Stimulated activated CD4-positive, alpha-beta T cell treated with anti-CD3 and anti-CD28 coated beads, Interleukin-12 subunit alpha, Interleukin-12 subunit beta, amount 100 ng/mL, for 4 hours (primary cell): ENCODE measurements at regions not wholly inside any gene's neighbourhood (a gene's known extent, or its start where the extent isn't known, plus 50 kb on each side); places are given as distances from the start of the nearest gene placed in this dataset.
"Not testable (repeated sequence)": the region's sequence is repeated elsewhere in the genome, so short reads cannot be mapped to it uniquely, and the experiment has no call there.

ENCODE experiments used
- DNase-seq: peaks from one replicate; pipeline ENCODE4 v3.0.0-alpha.2; 2020

DNA sequence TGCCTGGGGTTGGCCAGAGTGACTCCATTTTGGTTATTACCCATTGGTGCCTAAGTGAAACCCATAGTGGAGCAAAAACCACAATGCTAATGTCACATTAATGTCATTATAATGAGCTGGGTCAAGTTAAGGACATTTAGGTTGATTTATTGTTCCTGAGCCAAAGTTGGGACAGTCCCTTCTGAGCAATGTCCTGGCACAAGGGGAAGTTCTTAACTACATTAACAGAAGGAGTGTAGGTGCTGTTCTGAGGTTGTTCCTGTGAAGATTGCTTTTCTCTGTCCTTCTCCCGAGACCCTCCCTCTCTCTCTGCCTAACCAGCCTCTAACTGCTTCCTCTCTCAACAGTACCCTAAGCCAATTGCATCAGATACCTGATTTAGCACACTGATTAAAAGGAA is 1956.8 kb upstream of the PCDH10 start:
- DNase-seq, result no peak

GRCh38 chr4:131207589-131207988 is 1941.5 kb upstream of the PCDH10 start:
- no peak for DNase-seq

DNA sequence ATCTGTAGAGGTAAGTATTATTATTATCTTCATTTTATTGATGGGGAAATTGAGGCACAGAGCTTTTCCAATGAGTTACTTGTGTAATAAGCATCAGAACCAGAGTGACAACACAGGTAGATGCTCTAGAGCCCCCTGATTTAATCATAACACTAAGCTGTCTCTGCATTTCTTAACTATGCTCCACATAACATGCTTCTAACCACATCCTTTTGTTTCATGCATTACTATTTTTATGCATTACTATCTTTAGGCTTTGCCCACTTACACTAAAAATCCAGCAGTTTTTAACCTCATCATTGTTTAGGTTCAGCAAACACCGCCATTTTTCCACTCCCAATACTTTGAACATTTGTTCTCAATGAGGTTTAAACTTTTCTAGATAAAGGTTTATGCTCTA is 1900.8 kb upstream of the PCDH10 start:
- DNase-seq, result no peak

DNA sequence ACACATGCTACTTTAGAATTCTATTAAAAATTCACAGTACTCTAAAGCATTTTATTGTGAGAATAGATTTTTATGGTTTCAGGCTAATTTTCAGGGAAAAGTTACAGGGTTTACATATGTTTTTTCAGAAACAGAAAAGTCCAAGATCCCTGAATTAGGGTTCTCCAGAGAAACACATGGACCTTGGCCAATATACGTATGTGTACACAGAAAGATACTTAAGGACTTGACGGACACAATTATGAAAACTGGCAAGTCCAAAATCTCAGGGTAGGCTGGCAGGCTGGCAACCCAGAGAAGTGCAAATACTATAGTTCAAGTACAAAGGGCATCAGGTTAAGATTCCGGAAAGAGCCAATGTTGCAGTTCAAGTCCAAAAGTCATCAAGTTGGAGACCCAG is 1897.8 kb upstream of the PCDH10 start:
- DNase-seq, result no peak

- no peak for DNase-seq
These were observed 1891.9 kb upstream of the PCDH10 start for GRCh38 chr4:131257241-131257640.

DNA sequence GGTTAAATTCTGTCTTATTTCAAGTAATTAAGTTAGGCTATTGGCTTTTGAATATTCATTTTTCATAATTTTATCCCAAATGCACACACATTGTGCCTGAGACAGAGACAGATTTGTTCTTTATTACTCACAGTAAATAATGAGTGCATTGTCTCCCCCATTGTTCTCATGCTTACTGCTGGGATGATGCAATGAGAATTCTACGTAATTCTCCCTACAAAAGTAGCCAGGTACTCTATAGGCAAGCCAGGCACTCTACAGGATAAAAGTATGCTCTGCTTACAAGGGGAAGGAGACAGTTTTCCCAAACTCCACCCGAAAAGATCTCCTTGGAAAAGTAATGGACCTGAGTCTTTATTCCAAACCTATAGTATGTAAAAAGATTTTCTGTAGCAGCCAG is 1890.7 kb upstream of the PCDH10 start:
- no peak for DNase-seq

DNA sequence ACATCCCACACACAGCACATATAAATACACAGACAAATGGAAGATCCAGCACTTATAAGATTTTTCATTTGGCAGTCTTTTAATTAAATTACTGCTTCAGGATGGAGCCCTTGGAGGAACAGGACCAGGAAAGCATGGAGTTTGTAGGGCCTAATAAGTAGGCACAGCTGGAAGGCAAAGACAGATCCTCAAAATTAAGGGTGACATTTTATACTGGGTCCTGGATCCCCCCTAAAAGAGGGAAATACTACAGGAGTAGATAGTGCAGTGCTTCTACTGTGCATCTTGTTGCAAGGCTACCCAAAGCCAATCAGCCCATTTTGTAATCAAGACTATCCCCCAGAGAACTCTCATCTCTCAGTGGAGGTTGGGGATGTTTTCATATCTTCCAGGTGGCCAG is 1860.7 kb upstream of the PCDH10 start:
- DNase-seq, result no peak

DNA sequence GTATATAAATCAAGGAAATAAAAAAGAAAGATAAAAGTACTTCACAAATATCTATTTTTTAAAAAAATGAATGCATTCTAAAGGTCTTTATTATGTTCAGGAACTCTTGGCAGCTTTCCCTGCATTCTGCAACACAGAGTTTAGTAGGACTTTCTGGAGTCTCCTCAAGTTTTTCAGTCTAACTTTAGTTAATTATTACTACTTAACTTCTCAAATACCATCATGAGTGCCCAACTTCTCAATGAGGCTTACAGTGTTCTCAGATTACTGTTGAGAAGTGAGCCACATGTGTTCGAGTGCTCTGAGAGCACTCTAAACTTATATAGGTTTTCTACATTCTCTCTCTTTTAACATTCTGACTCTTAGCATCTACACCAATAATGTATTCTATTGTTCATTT is 1852.9 kb upstream of the PCDH10 start:
- DNase-seq, result no peak

DNA sequence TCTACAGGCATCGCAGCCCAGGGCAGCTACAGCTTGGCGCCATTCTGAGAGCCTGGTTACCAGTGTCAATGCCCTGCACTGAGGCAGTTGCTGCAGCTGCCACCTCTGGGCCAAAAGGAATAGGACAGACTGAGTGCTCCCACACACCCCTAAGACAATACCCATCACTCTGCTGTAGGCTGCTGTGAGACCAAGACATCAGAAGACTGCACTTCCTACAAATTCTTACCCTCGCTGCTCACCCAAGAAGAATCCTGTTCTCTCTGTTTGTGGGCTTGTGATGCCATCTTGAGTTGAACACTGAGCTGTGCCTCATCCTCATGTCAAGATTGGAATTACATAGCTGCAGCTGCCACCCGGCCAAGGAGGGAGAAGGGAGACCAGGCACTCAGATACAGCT is 1847.0 kb upstream of the PCDH10 start:
- DNase-seq, result no peak

GRCh38 chr4:131304686-131305085 is 1844.4 kb upstream of the PCDH10 start:
- no peak for DNase-seq

DNA sequence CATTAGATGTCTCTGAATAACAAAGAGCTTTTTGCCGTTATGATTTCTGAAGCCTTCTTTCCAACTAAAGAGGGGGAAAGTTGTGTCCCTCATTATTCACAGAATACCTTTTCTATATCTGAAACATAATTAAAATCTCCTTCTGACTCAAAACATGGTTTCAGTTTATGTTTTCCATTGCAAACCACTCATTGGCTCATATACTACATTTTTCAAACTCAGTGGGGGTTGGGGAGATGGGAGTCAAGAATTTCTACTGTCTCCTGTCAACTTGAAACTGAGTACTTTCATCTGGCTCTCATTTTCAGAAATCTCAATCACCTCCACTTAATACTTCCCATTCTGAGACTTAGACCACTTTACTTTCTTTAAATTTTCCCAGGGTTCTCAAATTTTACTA is 1839.5 kb upstream of the PCDH10 start:
- no peak for DNase-seq

DNA sequence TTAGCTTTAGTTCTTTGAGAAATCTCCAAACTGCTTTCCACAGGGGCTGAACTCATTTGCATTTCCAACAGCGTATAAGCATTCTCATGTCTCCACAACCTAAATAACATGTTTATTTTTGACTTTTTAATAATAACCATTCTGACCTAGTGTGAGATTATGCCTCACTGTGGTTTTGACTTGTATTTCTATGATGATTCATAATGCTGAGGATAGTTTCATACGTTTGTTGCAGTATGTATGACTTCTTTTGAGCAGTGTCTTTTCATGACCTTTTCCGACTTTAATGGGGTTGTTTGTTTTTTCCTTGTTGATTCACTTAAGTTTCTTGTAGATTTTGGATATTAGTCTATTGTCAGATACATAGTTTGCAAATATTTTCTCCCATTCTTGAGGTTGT is 1833.0 kb upstream of the PCDH10 start:
- no peak for DNase-seq

- no peak for DNase-seq
These were observed 1811.2 kb upstream of the PCDH10 start for GRCh38 chr4:131337936-131338335.

- no peak for DNase-seq
These were observed 1810.0 kb upstream of the PCDH10 start for GRCh38 chr4:131339137-131339536.

GRCh38 chr4:131344761-131345160 is 1804.3 kb upstream of the PCDH10 start:
- no peak for DNase-seq

GRCh38 chr4:131347816-131348215 is 1801.3 kb upstream of the PCDH10 start:
- no peak for DNase-seq

- no peak for DNase-seq
These were observed 1800.8 kb upstream of the PCDH10 start for GRCh38 chr4:131348263-131348662.

- DNase-seq, result not testable (repeated sequence)
These were observed 1796.7 kb upstream of the PCDH10 start for GRCh38 chr4:131352371-131352770.

DNA sequence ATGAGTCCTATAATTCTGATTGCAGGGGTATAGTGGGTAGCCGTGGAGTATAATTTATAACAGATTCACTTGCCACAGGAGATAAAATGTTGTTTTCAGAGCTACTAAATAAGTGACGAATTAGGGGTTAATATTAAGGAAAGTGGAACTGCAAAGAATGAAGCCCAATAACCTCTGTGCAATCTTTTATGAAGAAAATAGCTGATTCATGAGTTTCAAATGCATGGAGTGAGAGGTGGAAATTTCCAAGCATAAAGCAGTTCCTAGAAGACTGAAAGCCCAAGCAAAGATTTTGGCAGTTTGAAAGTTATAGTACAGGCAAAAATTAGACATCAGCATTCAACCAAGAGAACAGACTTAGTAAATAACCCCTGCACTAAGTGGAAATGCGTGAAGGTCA is 1782.4 kb upstream of the PCDH10 start:
- DNase-seq, result no peak

GRCh38 chr4:131367441-131367840 is 1781.7 kb upstream of the PCDH10 start:
- DNase-seq, result no peak

DNA sequence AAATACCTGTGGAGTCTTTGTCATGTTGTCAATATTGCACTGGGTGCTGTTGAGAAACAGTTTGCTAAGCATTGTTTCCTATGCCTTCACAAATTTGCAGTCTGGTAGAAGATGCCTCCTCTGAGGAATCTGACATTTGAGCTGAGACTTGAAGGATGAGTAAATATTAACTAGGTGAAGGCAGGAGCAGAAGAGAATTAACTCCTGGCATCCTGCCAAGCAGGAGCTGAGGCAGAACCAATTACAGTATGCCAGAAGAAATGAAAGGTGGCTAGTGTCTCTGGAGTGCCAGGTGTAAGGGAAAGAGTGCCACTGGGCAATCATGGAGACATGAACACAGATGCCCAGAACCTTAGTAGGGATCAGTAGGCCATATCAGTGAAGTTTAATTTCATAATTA is 1778.2 kb upstream of the PCDH10 start:
- no peak for DNase-seq

- DNase-seq, result no peak
These were observed 1768.0 kb upstream of the PCDH10 start for GRCh38 chr4:131381055-131381454.

DNA sequence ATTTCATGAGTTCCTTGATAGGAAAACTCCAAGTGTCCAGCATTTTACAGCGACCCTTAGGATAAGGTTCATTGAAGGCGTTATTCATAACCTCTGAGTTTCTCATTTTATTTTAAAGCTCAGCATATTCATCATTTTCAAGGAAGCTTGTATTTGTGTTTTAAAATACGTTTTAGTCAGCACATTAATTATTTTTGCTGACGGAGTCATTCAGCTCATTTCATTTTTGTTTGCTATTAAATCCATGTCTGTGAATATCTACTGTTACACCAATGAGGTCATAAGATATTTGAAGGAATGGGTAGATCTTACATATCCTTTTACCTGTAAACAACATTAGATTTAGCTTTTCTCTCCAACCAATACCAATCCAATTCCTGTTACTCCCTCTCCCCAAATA is 1766.3 kb upstream of the PCDH10 start:
- no peak for DNase-seq

- no peak for DNase-seq
These were observed 1760.8 kb upstream of the PCDH10 start for GRCh38 chr4:131388277-131388676.

DNA sequence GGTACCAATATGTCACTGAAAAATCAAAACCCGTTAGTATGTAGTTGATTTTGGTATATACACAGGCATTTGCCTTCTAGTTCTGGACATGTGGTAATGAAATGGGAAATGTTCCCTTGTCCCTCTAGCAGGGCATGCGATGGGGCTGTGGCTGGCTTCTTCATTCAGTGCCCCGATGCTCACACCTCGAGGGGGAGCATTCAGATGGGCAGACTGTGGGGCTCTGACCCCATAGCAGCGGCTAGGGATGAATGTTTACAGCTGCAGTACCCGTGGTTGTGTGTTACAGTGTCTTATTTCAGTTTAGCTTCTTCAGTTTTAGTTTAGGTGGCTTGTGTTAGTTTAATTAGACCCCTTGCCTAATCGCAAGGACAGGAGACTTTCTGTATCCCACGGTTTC is 1741.0 kb upstream of the PCDH10 start:
- no peak for DNase-seq

DNA sequence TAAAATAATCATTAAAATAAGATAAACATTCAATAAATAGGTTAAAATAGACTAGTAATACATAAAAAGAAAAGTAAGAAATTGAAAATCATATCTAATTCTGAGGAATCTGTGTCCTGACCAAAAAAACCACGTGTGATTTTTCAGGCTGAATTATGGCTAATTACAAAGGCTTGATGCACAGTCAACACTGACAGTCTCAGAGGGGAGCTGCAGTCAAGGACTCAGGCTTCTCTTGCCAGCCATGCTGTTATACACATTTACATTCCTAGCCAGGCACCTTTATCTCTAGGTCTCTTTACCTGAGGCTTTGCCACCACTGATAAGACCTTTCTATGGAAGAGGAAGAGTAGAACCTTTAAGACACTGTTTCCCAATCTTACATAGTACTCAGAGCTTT is 1737.7 kb upstream of the PCDH10 start:
- DNase-seq, result no peak
